Stimulated activated CD8-positive, alpha-beta memory T cell treated with anti-CD3 and anti-CD28 coated beads, Interleukin-15, amount 100 ng/mL, for 1 hour (primary cell): ENCODE measurements at regions not wholly inside any gene's neighbourhood (a gene's known extent, or its start where the extent isn't known, plus 50 kb on each side); places are given as distances from the start of the nearest gene placed in this dataset.

Experiments used
- DNase-seq: peaks from one replicate; pipeline ENCODE4 v3.0.0-alpha.2; 2020; ENCODE audit warnings: low read depth

DNA sequence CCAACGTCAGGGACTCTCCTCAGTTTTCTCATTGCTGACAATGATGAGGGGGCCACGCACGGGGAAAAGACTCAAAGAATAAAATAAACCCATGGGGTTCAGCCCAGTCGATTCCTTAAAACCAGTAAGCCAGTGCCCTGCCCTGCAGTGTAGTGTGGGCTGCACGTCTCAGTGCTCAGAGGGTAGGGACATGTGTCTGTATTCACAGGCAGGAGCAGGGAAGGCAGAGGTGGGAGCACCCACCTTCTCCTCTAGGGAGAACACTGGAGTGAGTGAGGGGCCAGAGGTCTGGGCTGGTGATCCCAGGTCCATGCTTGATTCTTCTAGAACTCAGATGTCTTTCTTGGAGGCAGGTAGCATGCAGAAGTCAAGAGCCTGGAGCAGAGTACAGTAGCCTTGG, 303.6 kb downstream of the MATN1 start:
- DNase-seq: no peak

DNA sequence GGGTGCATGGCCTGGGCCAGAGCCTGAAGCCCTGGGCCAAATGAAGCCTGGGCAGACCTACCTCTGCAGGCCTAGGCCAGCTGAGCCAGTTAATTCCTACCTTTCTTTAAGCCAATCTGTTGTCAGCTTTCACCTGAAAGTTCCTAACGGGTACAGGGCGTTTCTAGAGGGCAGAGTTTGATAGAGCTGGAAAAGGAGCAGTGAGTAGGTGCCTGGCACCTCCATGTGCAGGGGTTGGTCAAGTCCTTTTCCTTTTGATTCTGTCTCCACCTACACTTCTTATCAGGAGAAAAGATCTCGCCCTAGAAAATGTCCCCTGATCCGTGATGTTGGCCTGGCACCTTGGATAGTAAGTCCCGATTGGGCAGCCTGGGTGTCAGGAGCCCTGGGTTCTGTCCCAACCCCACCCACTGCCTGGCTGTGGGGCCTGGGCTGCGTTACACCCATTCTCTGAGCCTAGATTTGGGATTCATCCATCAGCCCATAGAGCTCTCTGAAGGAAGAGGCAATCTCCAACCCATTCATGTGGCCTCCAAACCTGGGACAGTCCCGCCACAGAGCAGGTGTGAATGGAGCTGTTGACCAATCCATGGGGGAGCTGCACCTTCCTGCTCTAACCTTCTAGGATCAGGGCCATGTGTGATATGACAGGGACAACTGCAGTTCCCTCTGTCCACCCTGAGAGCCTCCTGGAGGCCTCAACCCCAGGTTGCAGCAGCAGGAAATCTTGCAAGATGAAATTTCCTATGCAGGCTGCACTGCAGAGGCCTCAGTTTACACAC, 304.3 kb downstream of the MATN1 start:
- DNase-seq: no peak

DNA sequence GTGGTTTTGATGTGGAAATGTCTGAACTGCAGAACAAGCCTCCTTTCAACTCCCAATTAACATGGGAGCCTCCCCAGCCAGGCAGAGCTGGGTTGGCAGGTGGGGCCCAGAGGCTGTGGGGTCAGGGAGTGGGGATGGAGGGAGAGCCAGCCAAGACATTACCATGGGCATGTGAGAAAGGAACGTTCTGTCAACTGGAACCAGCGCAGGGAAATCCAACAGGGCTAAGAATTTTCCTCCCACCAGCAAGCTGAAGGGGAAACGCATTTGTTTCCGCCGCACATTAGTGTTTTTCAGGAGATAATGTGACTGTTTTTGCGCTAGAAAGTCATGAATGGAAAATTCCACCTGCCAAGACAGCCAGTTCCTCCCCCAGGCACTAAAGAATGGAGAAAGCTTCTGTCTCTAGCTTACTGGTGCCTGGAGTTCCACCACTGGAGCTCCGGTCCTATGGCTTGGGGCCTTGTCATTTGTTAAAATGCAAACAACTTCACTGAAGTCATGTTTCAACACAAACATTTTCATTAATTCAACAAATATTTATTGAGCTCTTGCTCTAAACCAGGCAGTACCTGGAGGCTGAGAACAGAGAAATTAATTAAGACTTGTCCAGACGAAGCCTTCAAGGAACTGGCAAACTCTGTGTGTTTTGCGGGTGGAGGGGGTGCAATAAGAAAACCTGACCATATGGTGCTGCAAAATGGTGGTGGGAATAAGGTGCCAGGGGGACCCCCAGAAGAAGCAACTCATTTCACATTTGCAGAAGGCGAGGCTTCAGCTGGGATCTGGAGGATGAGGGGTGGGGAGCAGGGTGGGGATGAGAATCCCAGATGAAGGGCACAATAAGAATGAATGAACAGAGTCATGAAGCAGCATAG, 305.1 kb downstream of the MATN1 start:
- no peak for DNase-seq

DNA sequence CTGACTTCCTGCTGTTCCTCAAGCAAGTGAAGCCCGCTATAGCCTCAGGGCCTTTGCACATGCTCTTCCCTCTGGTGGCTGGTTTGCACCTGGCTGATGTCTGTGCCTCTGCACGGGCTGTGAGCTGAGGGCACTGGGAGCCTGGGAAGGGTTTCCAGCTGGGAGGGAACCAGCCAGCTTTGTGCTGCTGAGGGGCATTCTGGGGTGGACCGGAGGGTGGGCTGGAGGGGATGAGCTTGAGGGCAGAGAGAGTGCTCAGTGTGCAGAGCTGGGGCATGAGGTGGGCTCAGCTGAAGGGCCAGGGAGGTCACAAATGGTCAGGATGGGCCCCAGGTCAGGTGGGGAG, 305.7 kb downstream of the MATN1 start:
- DNase-seq: no peak

DNA sequence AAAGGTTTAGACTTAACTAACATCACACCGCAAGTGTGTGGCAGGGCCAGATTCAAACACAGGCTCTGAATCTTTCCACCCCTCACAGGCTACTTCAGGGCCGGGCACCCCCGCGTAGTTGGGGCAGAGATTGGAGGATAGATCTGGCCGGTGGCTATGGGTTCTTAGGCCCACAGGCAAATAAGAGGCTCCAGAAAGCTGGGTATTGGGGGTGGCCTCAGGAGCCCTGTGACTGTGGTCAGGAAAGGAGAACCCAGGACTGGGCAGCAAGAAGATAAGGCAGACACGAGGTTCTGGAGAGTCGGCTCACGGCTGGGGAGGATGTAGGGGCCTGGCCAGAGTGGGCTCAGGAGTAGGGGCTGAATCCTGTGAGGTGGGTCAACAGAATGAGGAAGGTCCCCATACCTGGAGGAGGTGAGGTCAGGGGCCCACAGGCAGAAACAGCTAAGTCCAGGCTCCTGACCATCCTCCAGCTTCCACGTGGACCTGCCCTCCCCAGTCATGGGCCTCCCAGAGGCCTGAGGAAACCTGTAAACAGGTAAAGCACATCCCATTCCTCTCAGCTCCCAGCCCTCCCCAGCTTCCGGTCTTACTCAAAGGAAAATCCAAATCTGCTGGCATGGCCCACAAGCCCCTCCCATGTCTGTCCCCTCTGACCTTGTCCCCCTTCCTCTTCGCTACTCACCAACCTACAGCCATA, 306.2 kb downstream of the MATN1 start:
- no peak for DNase-seq

DNA sequence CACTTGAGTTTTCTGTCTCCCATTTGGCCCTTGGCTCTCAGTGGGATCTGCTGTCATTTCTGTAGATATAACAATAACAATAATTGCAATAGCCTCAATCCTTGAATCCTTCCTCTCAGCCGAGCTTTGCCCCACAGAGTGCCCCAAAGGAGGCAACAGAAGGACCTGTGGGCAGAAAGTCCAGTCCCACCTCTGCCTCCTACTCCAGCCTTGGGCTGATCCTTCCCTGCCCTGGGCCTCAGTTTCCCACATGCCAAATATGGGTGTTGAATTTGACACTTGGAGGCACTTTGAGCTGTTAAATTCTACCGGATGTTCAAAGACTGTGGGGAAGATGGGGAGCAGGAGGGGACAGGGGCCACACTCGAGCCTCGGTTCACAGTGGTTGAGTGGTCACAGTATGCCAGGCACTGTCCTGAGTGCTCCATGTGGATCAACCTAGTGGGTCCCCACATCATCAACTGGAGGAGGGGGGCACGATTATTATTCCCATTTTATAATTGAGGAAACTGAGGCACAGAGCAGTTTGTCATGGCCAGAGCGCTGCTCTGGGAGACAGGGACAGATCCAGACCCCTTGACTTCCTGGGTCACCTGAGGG, 307.1 kb downstream of the MATN1 start:
- no peak for DNase-seq

DNA sequence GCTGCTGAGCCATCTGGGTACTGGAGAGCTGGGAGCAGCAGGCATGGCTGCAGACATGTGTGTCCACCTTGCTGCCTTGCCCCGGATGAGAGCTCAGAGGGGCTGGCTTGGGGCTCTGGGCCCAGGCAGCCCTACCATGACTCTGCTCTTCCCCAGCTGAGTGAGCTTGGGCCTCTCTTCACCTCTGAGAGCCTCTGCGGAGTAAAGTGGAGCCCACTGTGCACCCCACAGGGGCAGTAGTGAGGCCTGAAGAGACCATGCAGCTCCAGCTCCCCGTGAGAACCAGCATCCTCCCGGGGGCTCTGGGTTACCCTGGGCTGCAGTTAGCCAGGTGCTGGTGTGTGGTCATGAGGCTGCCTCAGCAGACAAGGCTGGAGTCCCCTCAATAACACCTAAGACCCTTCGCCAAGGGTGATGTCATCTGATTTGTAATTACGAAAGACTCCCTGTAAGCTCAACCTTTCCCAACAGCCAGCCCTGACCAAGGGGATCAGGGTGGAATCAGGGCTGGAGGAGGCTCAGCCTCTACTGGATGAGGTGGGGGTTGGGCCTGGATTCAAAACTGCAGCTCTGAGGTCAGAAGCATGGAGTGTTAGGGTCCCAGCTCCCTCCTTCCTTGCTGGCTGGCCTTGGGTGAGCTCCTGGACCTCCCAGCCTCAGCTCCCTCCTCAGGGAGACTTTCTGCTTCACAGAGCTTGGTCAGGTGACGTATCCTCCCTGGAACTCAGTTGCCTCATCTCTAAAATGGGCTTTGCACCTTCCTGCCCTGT, 308.0 kb downstream of the MATN1 start:
- no peak for DNase-seq

DNA sequence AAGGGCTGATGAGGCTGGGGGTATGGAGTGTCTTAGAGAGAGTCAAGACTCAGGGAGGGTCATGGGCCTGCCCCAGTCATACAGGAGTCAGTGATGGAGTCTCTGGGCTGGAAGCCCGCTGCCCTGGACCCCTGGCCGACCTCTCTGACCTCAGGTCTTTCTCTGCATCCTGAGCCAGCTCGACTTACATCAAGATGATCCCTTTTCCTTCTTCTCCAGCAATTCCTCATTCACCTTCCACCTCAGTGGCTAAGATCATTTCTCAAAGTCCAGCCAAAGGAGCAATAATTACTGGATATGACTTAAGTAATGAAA, 308.6 kb downstream of the MATN1 start:
- no peak for DNase-seq

DNA sequence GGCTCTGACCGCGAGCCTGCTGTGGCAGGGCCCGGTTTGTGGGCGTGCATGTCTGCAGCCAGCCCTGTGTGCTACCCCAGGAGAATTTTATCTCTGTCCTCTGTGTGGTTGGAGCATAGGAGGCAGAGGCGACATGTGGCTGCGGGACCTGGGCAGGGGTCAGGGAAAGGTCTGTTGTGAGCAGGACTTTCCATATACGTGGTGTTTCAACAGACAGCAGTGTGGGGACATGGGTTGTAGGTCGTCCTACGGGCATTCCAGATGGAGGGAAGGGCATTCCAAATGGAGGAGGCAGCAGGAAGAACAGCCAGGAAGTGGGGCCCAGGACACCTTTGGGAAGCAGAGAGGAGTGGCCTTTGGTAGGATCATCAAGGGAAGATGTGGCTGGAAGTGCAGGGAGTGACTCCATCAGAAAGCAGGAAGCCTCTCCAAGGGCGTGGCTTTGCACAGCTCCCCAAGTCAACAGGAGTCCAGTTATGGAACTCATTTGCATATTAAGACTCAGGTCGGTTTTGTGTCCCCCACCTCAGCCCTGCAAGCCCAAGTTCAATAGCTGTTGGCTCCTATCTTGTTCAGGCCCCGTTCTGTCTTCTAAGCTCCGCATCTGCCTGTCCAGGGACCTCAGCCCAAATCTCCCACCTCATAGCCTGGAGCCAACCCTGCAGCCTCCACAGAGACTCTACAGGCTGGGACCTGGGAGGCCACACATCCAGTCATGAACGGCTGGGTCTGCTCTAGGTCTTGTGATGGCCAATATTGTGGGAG, 309.1 kb downstream of the MATN1 start:
- no peak for DNase-seq

DNA sequence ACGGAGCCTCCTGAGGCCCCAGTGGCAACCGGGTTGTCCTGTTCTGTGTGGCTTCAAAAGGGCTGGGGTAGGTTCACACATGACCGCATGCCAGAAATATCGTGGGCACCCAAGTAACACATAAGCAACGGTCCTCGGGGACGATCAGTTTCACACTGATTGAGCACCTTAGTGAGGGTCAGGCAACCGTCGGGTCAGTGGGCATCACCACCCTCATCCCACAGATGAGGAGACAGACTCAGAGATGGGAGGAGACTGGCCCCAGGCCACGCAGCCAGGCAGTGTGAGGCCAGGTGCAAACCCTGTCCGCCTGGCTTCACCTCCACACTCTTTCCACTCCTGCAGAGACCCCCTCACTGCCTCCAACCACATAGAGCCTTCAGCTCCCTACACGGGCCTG, 309.8 kb downstream of the MATN1 start:
- no peak for DNase-seq

DNA sequence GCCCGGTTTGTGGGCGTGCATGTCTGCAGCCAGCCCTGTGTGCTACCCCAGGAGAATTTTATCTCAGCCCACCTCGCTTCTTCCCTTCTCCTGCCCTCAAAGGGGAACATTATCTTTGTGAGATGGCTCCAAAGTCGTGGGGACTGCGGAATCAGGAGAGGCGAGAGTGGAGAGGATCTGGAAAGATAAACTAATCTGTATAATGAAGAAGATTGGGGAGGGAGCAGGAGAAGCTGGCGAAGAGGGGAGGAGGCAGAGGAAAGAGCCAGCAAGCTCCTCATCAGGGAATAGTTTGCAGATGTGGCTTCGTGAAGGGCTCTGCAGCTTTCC, 310.3 kb downstream of the MATN1 start:
- no peak for DNase-seq

DNA sequence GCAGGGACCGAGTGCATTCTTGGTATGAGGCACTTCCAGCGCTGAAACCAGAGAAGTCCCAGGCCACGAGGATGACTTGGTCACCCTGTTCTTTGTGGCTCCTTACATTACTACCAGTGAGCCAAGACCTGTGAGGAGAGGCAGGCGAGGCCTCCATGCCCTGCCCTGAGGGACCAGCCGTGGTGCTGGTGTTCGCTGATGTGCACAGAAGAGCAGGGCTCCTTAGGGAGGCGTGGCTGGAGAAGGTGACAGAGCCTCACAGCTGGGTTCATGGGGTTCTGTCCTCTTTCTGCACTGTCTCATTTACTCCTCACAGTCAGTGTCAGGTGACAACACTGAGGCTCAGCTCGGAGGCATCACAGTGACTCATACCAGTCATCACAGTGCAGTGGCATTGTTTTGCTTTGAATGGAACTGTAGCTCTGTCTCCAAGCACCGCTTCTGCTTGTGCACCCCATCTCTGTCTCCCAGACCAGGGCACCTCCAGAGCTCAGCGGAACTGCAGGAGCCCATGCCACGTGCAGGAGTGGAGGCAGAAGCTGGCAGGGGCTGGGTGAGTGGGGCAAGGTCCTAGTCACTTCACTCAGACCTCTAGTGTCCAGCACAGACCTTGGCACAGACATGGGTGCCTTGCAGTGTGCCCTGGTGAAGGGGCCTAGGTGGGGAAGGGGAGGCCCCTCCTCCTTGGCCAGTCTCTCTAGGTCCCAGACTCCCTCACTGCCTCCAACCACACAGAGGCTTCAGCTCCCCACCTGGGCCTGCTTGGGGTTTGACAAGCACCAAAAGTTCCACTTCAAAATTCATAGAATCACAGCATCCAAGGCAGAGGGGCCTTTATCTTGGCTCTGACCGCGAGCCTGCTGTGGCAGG, 310.9 kb downstream of the MATN1 start:
- no peak for DNase-seq

DNA sequence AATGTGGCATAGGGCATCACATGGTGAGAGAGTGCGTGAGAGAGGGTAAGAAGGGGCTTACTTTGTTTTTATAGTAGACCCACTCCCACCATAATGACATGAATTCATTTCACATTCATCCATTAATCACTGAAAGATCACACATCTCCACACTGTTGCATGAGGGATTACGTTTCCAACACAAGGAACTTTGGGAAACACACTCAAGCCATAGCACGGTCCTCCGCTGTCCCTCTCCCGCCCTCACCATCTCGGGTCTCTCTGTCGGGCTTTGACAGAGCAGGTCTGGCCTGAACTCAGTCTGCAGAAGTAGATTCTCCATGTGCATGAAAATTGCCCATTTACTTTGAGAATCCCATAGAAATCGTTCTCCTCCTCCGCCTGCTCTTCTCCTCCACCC, 312.2 kb downstream of the MATN1 start:
- no peak for DNase-seq

DNA sequence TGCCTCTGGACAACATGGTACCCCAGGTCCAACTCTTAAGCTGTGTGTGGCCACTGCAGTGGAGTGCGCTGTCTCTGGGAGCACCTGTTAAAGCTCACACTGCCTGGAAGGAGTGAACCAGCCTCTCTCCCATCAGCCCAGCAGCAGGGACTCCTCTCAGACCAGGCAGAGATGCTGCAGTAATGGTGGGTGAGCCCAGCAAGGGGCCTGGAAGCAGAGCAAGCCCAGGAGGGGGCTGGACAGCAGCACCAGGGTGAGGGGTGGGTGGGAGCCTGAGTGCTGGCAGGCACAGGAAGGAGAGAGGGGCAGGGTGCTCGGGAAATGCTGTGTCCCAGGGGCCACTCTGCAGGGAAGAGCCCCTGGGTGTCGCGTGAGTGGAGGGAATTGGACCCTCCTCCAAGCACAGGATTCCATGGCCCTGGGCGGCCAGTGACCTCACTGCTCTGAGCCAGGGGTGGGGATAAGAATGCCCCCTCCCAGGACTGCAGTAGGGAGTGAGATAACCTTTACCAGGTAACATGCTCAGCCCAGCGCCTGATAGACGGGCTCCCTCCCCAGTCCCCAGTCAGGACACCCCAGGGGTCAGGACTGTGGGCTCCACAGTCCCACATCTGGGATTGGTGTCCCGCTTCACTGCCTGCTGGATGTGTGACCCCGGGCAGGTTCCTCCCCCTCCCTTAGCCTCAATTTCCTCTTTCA, 313.1 kb downstream of the MATN1 start:
- no peak for DNase-seq

DNA sequence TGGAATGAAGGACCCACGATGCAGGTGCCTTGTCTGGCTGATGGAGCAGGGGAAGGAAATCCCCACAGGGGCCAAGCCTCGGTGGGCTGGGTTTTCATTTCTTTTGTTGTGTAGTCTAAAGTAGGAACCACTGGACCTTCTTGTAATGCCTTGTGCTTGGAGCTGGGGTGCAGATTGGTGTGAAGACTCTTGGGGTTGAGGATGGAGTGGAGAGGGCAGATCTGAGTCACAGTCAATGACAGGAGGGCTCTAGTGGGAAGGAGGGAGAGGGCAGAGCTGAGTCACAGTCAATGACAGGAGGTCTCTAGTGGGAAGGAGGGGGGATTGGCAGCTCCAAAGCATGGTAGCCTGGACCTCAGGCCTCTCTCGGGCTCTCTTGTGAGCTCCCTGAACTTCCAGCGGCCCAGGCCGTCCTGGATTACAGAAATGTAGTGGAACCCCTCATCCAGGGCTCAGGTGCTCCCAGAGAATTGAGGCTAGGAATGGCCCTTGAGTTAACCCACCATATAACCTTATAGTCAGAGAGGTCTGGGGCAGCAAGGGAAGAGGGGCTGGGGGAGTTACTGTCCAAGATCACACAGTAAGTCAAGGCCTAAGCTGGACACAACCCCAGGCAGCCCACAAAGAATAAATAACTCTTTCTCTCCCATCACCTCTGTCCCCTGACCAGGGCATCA, 313.8 kb downstream of the MATN1 start:
- no peak for DNase-seq

DNA sequence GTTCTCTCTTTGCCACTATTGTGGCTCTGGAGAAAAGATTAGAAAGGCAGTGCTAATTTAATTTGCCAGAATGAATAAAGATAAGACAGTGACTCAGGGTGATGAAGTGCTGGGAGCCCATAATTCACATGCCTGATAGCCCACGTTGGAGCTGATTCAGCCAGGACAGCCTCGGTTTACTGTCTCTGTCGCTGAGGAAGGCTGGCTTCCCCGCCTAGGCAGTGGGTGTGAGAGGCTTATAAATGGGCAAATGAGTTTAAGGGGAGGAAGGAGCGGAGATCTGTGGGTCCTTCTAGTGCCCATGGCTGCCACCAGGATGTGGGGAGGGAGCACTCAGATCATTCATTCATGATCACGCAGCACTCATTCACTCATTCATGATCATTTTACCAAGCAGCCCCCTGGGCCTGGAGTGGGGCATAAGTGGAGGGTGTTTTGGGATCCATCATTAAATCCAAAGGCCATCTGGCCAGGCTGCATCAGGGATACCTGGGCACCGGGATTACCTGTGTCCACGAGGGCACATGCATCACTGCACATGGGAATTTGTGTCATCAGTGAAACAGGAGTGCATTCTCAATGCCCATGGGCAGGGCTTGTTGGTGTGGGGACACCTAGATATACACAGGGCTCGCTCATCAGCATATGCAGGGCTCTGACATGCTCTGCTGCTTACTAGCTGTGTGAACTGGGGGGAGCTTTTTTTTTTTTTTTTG, 315.4 kb downstream of the MATN1 start:
- DNase-seq: no peak

DNA sequence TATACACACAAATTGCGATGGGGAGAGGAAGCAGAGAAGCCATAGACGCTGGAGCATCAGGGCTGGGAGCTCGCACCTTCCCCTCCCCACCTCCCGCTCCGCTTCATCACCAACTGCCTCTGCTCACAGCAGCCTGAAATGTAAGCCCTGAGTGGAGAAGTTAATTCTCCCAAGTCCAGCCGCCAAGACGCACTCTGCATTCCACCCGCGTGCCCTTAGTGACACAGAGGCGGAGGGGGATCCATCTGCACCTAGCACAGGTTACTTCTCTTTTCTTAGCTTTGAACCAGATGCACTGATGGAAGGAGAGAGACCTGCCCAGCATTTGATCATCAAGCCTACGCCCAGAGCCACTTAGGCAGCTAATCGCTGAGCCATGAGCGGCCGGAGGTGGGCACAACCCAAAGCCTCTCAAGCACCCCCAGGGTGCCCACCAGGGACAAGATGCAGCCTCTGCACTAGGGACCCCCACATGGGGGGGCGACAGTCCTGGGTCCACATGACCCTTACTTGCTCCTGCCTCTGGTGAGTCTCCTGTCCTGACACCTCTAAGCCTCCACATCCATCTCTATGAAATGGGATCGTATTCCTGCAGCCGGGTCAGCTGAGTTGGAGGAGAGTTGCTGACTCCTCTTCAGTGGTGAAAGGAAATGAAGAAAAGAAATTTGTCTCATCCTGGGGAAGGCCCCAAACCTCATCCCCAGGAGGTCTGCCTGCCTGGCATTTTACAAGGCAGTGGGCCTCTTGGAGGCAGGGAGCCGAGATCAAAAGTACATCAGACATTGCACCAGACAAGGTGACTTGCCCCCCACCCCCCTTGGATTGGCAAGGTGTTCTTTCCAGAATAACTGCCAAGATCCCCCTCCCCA, 316.2 kb downstream of the MATN1 start:
- DNase-seq: no peak
